NCI-H446 treated with DMSO at 0.1 percent for 48 hours (cell line): ENCODE measurements at regions not wholly inside any gene's neighbourhood (a gene's known extent, or its start where the extent isn't known, plus 50 kb on each side); places are given as distances from the start of the nearest gene placed in this dataset.
"Not testable (repeated sequence)": the region's sequence is repeated elsewhere in the genome, so short reads cannot be mapped to it uniquely, and the experiment has no call there.

ENCODE experiments used
- DNase-seq: peaks from one replicate; lab custom pipeline; 2025; lab: John Stamatoyannopoulos, UW

DNA sequence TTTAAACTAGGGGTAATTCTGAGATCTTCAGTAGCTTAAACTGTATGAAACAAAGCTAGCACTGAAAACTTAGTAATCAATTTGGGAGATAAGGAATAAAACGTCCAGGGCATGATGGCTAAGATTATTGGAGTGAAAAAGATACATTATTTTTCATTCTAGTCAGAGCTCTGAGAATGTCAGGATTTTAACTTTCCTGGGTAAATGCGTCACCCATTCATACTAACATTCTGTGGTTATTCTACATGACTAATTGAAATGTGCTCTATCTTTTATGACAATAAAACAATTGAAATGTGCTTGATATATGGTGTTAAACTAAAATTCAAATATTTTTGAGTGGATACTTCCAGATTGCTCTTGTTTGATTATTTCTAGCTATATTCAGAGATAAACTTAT lies 626.0 kb downstream of the EDEM1 start:
- DNase-seq: no peak

GRCh38 chr3:5822843-5823242 lies 635.3 kb downstream of the EDEM1 start:
- DNase-seq: no peak

DNA sequence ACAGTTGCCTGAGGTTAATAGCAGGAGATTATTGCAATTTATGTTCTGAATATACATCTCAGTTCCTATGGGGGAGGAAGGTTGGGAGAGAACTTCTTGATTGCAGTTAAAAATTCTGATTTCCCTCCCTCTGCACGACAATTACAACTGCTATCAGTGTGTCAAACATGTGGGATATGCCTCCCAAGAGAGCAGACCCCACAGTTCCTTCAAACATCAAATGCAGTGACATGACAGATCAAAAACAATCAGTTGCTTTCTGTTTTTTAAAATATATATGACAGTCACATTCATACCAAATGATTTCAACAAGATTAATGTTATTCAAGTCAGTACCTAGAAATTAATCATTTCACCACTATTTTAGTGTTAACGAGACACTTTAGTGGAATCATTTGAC lies 639.0 kb downstream of the EDEM1 start:
- no peak for DNase-seq

DNA sequence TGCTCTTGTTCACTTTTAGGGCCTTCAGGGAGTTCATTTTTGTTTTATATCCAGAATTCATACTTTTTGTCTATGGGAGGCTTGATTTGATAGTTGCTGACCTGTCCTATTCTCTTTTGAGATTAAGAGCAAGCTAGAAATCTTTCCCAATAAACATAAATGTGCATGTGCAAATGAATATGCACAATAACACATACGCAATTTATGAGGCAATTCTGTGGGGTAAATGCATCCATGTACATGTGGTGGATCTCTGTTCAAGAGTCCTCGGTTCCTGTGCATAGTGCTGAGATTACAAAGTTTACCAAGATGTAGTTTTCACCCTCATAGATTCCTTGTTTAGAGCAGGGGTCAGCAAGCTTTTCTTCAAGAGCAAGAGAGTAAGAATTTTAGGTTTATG lies 640.7 kb downstream of the EDEM1 start:
- DNase-seq: no peak

GRCh38 chr3:5840056-5840455 lies 652.5 kb downstream of the EDEM1 start:
- no peak for DNase-seq

- no peak for DNase-seq
These were observed 654.1 kb downstream of the EDEM1 start for GRCh38 chr3:5841599-5841998.

- DNase-seq: no peak
These were observed 658.8 kb downstream of the EDEM1 start for GRCh38 chr3:5846261-5846660.

- DNase-seq: no peak
These were observed 673.6 kb downstream of the EDEM1 start for GRCh38 chr3:5861151-5861550.

DNA sequence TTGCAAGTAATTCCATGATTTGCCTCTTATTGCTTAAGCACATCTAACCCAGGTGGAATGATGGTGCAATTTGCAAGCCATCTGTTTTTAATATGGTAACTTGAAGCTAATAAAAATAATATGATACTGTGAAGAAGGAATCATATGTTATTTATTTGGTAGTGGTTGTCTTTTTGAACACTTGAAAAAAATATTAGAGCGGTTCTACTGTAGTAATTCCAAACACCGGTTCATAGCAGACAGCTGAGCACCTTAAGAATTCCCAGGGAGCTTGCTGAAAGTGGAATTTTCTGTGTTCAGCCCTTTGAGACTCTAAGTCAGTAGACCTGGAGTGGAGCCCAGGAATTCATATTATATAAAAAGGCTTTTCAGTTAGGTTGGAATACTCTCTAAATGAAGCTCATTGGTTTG lies 687.4 kb downstream of the EDEM1 start:
- DNase-seq: no peak

DNA sequence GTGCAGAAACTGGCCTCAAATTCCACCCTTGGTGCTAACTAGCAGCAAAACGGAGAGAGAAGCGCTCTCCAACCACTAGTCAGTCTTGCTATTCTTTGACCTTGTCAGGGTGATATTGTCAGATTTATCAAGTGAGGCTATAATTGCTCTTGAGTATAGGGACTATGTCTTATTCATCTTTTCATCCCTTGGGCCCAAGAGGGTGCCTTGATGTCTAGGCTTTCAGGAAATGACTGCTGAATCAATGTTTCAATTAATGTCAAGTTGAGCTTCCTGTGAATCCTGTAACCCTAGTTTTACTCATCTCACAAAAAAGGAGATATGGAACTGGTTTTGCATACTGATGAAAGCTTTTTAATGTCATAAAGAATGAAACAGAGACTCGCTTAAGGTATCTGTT lies 701.3 kb downstream of the EDEM1 start:
- no peak for DNase-seq

DNA sequence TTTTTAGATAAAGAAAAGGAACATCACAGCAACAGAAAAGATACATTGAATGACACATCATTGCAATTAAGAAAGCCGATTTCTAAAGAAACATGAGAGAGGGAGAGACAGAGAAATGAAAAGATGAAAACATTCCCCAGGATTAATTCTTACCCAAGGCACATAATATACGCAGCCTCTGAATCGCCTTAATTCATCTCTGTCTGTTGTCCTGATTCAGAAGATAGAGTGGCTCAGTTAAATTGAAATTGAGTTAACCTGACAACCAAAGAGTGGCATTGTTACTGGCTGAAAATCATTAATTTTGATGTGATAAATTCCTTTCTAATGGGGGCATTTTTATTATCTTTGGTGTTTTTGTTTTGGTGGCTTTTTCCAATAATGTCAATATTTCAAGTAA lies 701.9 kb downstream of the EDEM1 start:
- no peak for DNase-seq

- DNase-seq: no peak
These were observed 704.2 kb downstream of the EDEM1 start for GRCh38 chr3:5891711-5892110.

DNA sequence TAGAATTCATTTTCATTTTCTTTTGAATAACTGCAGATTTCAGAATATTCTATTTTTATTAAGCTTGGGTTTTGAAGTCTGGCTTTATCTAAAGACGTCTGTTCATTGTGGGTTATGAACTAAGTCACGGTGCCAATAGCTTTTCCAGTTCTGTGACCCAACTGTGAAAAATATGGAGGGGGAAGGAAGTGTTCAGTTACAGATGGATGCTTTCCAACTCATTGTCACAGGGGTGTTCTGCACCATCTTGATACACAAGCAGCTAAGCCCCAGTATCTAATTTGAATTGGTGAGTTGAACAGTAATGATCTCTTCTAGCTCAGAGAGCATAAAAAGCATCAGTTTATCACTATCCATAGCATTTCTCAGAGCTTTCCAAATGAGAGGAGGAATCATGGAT lies 710.6 kb downstream of the EDEM1 start:
- no peak for DNase-seq

DNA sequence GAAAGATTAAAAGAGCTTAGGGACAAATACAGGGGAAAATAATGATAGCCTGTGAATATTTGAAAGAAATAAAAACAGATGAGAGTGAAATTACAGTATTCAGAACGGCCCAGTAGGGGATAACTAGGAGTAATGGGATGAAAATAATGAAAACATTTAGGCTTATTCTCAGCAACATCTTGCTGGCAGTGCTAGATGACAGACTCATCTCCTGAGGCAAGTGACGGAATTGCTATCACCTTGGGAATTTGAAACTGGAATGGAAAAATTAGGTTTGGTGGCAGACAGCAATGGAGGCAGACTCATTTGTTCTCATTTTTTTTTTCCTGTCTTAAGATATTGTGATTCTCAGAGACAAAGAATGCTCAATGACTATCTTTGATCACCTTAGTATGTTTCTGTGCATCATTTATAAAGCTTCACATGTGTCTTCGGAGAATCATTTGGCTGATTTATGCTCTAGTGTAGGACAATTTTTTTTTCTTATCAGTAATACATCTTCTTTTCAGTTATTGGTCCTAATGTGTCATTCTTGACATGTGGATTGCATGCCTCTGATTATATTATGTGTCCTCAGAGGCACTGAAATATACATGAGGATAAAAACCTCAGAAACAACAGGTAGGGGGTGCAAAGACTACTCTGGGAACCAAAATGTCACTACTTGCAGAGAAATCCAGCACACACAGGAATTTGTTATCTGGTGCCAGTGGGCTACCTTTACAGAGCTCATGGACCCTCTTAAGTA lies 711.7 kb downstream of the EDEM1 start:
- no peak for DNase-seq

GRCh38 chr3:5917932-5918331 lies 730.4 kb downstream of the EDEM1 start:
- DNase-seq: no peak

DNA sequence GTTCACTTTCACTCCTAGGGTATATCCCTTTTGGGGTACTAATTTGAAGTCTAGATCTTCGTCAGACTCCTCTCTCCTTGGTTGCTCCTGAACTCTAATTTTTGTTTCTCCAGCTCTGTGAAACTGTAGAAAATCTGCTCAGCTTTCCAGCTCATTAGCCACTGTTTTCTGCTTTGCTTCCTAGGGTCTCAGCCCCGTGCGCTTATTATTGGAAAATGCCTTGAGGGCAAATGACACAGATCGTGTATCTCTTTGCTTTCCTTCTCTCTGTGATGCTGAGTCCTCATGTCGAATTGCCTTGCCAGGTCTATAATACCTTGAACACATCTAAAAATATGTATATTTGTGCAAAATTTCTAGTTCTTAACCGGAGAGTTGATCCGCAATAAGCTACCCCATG lies 731.1 kb downstream of the EDEM1 start:
- DNase-seq: no peak

DNA sequence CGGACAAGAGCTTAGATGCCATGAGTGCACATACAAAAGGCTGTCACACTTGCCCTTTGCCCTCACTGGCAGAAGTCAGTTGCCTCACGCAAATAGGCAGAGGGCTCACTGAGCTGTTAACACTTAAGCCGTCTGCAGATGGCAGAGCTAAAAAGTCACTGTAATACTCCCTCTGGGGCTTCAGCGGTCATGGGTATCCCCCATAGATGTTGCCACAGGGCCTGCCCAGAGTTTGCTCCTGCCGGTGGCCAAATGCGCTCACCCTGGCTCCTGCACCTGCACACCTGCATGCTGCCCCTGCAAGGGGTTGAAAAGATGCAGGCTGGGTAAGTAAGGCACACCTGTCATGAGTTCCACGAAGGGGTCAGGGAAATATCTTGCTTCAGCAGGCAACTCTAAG lies 741.5 kb downstream of the EDEM1 start:
- no peak for DNase-seq

- not testable (repeated sequence) for DNase-seq
These were observed 756.6 kb downstream of the EDEM1 start for GRCh38 chr3:5944061-5944460.

DNA sequence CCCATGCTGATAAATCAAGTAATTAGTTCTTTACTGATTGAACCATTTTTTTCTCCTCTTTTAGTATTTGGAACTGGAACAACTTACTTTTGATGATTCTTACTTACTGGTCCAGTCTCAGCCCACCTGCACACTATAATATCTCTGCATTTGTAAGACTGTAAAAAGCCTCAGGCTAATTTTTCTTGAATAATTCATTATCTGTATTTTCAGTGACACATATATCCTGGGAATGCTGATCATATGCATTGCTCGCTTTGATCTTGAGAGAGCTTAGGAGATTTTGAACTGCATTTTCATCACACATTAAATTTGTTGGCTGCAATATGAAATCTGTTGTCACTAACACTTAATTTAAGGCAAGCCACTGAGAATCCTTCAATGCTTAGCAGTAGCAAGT lies 760.6 kb downstream of the EDEM1 start:
- no peak for DNase-seq

DNA sequence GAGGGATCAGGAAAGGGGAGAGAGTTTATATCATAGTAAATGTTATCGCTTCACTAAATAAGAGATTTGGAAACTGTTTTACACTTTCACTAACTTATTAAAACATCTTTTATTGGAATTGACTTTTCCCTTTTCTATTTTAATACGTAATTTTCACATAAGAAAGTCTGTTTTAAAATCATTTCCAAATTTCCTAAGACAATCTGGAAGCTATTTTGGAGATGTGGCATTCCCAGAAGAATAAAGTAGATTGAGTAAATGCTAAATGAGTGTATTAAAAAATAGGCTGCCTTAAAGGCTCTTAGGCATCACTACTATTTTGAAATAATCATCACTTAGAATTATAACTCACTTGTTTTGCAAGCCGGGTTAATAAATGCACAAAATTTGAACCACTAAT lies 763.5 kb downstream of the EDEM1 start:
- no peak for DNase-seq

DNA sequence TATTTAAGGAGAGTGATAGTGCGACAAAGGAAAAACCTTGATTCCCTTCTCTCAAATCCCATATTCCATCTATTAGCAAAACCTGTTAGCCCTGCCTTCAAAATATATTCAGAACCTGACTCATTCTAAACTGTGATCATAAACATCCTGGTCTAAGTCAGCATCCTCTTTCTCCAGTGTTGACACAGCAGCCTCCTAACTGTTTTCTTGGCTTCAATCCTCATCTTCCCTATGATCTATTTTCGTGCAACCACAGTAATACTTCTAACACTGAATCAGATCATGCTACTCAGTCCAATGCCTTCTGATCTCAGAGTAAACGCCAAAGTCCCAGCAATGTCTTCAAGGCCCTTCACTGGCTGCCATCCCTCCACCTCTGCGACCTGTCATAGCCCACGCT lies 785.1 kb downstream of the EDEM1 start:
- no peak for DNase-seq

DNA sequence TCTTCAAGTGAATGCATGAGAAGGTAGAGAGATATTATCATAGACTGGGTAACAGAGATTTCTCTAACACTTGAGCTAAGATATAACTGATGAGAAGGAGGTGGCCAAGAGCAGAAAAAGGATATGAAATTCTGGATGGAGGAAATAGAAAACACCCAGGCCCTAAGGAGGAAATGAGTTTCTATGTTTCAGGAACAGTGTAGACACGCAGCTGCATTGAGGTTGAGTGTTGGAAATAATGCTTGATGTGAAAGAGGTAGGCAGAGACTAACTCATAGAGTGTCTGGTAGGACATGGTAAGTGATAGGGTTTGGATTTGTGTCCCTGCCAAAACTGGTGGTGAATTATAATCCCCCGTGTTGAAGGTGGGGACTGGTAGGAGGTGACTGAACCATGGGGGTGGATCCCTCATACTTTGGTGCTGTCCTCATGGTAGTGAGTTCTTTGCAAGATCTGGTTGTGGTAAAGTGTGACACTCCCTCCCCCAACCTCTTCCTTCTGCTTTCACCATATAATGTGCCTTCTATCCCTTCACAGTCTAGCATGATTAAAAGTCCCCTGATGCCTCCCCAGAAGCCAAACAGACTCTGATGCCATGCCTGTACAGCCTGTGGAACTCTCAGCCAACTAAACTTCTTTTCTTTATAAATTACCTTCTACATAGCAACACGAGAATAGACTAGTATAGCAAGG lies 787.3 kb downstream of the EDEM1 start:
- no peak for DNase-seq

GRCh38 chr3:5977331-5977730 lies 789.8 kb downstream of the EDEM1 start:
- DNase-seq: no peak

DNA sequence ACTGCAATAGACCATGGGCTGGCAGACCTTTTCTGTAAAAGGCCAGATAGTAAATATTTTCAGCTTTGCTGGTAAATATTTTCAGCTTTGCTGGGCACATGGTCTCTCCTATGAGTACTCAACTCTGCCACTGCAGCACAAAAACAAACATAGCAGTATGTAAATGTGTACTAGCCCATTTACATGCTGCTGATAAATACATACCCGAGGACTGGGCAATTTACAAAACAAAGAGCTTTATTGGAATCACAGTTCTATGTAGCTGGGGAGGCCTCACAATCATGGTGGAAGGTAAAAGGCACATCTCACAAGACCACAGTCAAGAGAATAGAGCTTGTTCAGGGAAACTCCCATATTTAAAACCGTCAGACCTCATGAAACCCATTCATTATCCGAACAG lies 793.0 kb downstream of the EDEM1 start:
- DNase-seq: no peak
